ENCODE measurements at regions not wholly inside any gene's neighbourhood (a gene's known extent, or its start where the extent isn't known, plus 50 kb on each side); places are given as distances from the start of the nearest gene placed in this dataset.
"Not testable (repeated sequence)": the region's sequence is repeated elsewhere in the genome, so short reads cannot be mapped to it uniquely, and the experiment has no call there.

DNA sequence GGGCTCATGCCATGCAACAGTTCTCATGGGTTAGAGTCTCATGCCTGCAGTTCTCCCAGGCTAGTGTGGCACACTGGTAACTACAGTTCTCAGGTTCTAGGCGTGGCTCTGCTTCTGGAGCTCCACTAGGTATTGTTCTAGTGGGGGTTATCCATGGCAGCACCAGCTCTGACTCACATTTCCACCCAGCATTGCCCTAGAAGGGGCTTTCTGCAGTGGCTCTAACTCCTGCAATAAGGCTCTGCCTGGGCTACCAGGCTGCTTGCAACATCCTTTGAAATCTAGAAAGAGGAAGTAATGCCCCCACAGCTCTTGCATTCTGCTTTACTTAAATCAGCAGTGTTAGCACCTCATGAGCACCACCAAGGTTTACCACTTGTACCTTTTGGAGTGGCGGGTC lies 220.3 kb upstream of the ARID2 start:
- Histone ChIP-seq H3K27me3 (no peaks in the 10 kb centered on the region), H3K9me3 (no peaks in the 10 kb centered on the region), H3K36me3 (no peaks in the 10 kb centered on the region), H3K4me3 (ENCODE audit: low read depth, low read length) (no peak overlapping the region), H3K4me1 (no peaks in the 10 kb centered on the region)
- TF ChIP-seq, protein P1, sequence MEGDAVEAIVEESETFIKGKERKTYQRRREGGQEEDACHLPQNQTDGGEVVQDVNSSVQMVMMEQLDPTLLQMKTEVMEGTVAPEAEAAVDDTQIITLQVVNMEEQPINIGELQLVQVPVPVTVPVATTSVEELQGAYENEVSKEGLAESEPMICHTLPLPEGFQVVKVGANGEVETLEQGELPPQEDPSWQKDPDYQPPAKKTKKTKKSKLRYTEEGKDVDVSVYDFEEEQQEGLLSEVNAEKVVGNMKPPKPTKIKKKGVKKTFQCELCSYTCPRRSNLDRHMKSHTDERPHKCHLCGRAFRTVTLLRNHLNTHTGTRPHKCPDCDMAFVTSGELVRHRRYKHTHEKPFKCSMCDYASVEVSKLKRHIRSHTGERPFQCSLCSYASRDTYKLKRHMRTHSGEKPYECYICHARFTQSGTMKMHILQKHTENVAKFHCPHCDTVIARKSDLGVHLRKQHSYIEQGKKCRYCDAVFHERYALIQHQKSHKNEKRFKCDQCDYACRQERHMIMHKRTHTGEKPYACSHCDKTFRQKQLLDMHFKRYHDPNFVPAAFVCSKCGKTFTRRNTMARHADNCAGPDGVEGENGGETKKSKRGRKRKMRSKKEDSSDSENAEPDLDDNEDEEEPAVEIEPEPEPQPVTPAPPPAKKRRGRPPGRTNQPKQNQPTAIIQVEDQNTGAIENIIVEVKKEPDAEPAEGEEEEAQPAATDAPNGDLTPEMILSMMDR (IDR thresholded peaks at IDR 0.05; ENCODE audit: low read depth, low read length) = no peak
- DNase-seq = no peak

DNA sequence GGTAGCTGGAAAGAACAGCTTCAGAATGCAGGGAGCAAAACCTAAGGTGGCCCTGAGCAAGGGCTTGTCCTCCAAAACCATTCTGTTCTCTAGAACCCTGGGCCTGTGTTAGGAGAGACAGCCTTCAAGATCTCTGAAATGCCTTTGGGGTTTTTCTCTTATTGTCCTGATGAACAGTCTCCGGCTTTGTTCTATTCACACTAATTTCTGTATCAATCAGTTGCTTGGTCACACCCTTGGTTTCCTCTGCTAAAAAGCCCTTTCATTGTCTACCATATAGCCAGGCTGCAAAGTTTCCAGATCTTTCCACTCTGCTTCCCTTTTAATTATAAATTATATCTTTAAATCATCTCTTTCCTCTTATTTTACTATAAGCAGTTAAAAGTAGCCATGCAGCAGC lies 219.9 kb upstream of the ARID2 start:
- no peaks in the 10 kb centered on the region for H3K36me3 ChIP-seq
- H3K27me3 ChIP-seq = no peaks in the 10 kb centered on the region
- H3K9me3 ChIP-seq = no peaks in the 10 kb centered on the region
- TF ChIP-seq, protein P1 (IDR thresholded peaks at IDR 0.05; ENCODE audit: low read depth, low read length) = no peak
- no peak for DNase-seq
- no peak overlapping the region for H3K4me3 ChIP-seq (ENCODE audit: low read depth, low read length)
- H3K4me1 ChIP-seq = no peaks in the 10 kb centered on the region

DNA sequence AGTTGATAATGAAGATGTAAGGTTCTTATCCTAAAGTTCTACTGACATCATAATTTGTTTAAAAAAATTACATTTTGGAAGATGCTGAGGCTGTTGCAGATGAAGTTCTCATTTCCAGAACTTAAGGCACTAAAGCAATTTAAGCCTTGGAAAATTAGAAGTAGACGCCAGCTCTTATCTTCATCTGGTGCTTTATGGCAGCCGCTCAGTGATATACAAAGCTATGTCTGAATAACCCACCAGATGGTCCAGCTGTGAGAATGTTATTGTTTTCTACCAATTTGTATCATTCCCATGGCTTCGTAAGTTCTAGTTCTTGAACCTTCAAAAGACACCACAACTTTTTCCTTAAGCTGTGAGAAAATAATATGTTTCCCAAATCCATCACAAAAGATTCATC lies 212.1 kb upstream of the ARID2 start:
- no peaks in the 10 kb centered on the region for H3K27me3 ChIP-seq
- TF ChIP-seq, protein P1 (IDR thresholded peaks at IDR 0.05; ENCODE audit: low read depth, low read length) = no peak
- H3K36me3 ChIP-seq = no peaks in the 10 kb centered on the region
- H3K9me3 ChIP-seq = no peaks in the 10 kb centered on the region
- no peak for DNase-seq
- no peaks in the 10 kb centered on the region for H3K4me1 ChIP-seq
- no peak overlapping the region for H3K4me3 ChIP-seq (ENCODE audit: low read depth, low read length)

DNA sequence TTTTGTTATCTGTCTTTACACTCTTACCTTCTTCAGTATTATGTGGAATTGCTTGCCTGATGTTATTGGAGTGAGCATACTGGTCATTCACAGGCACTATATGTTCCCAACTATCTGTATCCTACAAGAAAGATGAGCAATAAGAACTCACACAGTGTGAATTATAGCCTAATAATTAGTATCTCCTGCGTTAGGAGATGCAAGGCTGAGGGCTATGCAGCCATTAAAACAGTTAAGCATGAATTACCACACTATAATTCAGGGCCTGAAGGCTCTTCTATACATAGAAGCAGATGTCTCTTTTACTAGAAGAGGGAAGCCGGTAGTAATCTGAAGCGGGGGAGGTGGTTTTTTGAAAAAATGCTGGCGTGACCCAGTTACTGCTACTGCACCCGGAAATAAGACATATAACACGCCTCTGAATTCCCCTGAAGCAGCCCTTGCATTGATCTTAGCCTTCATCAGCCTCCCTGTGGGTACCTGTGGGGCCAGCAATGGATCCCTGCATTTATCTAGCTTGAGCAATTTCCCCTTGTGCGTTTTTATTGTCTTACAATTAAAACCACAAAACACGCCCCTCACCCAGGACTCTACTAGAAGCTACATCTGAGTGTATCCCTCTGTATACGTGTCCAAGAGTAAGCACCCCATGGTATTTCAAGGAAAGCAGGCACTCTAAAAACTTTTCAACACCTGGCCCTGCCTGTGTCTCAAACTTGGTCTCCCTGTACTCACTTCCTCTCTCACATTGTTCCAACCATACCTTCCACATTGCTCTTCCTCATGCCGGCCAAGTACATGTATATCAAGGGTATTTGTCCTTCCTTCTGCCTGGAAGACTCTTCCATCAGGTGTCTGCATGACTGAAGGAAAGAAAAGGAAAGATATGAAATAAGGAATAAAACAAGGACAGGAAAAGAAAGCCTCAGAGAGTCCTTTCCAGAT lies 210.9 kb upstream of the ARID2 start:
- H3K9me3 ChIP-seq = no peaks in the 10 kb centered on the region
- H3K36me3 ChIP-seq = no peaks in the 10 kb centered on the region
- no peaks in the 10 kb centered on the region for H3K4me1 ChIP-seq
- DNase-seq = no peak
- H3K4me3 ChIP-seq (ENCODE audit: low read depth, low read length) = no peak overlapping the region
- TF ChIP-seq, protein P1 (IDR thresholded peaks at IDR 0.05; ENCODE audit: low read depth, low read length) = no peak
- H3K27me3 ChIP-seq = no peaks in the 10 kb centered on the region

DNA sequence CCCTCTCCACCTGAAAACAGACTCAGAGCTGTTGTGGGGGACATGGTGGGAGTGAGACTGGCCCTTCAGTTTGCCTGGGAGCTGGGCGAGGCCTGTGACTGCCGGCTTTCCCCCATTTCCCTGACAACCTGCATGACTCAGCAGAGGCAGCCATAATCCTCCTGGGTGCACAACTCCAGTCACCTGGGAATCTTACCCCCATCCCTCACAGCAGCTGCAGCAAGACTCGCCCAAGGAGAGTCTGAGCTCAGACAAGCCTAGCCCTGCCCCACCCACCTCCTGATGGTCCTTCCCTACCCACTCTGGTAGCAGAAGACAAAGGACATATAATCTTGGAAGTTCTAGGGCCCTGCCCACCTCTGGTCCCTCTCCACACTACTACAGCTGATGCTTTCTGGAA lies 207.3 kb upstream of the ARID2 start:
- Histone ChIP-seq H3K36me3 (no peaks in the 10 kb centered on the region), H3K27me3 (no peaks in the 10 kb centered on the region), H3K9me3 (no peaks in the 10 kb centered on the region), H3K4me1 (no peaks in the 10 kb centered on the region), H3K4me3 (ENCODE audit: low read depth, low read length) (no peak overlapping the region)
- no peak for DNase-seq
- TF ChIP-seq, protein P1 (IDR thresholded peaks at IDR 0.05; ENCODE audit: low read depth, low read length) = no peak

DNA sequence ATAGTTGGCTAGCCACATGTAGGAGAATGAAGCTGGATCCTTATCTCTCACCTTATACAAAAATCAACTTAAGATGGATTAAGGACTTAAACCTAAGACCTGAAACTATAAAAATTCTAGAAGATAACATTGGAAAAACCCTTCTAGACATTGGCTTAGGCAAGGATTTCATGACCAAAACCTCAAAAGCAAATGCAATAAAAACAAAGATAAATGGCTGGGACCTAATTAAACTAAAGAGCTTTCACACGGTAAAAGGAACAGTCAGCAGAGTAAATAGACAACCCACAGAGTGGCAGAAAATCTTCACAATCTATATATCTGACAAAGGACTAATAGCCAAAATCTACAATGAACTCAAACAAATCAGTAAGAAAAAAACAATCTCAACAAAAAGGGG lies 202.7 kb upstream of the ARID2 start:
- not testable (repeated sequence) for H3K36me3 ChIP-seq, H3K4me1 ChIP-seq

More for the DNA sequence above, 202.7 kb upstream of the ARID2 start:
- H3K4me3 ChIP-seq (ENCODE audit: low read depth, low read length); DNase-seq; H3K27me3 ChIP-seq; H3K9me3 ChIP-seq: not testable (repeated sequence)

Data from BE2C (cell line).